Mesenchymal stem cell (in vitro differentiated cells and primary cell): ENCODE measurements at regions not wholly inside any gene's neighbourhood (a gene's known extent, or its start where the extent isn't known, plus 50 kb on each side); places are given as distances from the start of the nearest gene placed in this dataset.

Experiments used
- DNase-seq: peaks from one replicate; pipeline ENCODE4 v3.0.0-alpha.2; 2013
- H2AFZ ChIP-seq: one replicate; pipeline ENCODE4 v1.6.1; 2013; ENCODE audit warnings: low read depth, mild to moderate bottlenecking, control low read depth, inconsistent platforms, low read length, moderate library complexity
- H2AK5ac ChIP-seq: 2 replicates; pipeline ENCODE4 v1.6.1; 2013; ENCODE audit warnings: low read length, moderate library complexity, mild to moderate bottlenecking, inconsistent platforms; ENCODE audit not compliant: severe bottlenecking
- H2BK120ac ChIP-seq: one replicate; pipeline ENCODE4 v1.6.1; 2013; ENCODE audit warnings: low read depth, mild to moderate bottlenecking, inconsistent platforms, low read length, moderate library complexity
- H2BK12ac ChIP-seq, 2 experiments: one replicate each; pipeline ENCODE4 v1.6.1; 2013; ENCODE audit warnings: inconsistent platforms in 2 of 2, low read length in 2 of 2, mild to moderate bottlenecking in 2 of 2, moderate library complexity in 2 of 2, control low read depth in 1 of 2
- H2BK15ac ChIP-seq: one replicate; pipeline ENCODE4 v1.6.1; 2013; ENCODE audit warnings: mild to moderate bottlenecking, low read depth, inconsistent platforms; ENCODE audit not compliant: poor library complexity, severe bottlenecking
- H2BK5ac ChIP-seq: 2 replicates; pipeline ENCODE4 v1.6.1; 2013; ENCODE audit warnings: low read depth, mild to moderate bottlenecking, low read length, control low read depth, inconsistent platforms; ENCODE audit not compliant: poor library complexity, severe bottlenecking
- H3K14ac ChIP-seq, 2 experiments: one replicate each; pipeline ENCODE4 v1.6.1; 2013; ENCODE audit warnings: inconsistent platforms in 2 of 2, low read length in 2 of 2, control low read depth in 1 of 2, mild to moderate bottlenecking in 1 of 2, moderate library complexity in 1 of 2
- H3K18ac ChIP-seq, 2 experiments: one replicate each; pipeline ENCODE4 v1.6.1; 2013; ENCODE audit warnings: inconsistent platforms in 2 of 2, low read length in 2 of 2, control low read depth in 1 of 2, low read depth in 1 of 2, mild to moderate bottlenecking in 1 of 2
- H3K23ac ChIP-seq, 2 experiments: one replicate each; pipeline ENCODE4 v1.6.1; 2013; ENCODE audit warnings: inconsistent platforms in 2 of 2, low read length in 2 of 2, mild to moderate bottlenecking in 2 of 2, moderate library complexity in 2 of 2, control low read depth in 1 of 2
- H3K27ac ChIP-seq: 2 replicates; pipeline ENCODE4 v1.5.1; 2013; ENCODE audit warnings: mild to moderate bottlenecking, moderate library complexity, low read length, control low read depth, inconsistent platforms; ENCODE audit not compliant: poor library complexity, severe bottlenecking
- H3K27me3 ChIP-seq, 2 experiments: 2 replicates each; pipeline versions ENCODE4 v1.6.1 to v1.7.0; 2013; ENCODE audit warnings: low read length in 2 of 2, mild to moderate bottlenecking in 2 of 2, moderate library complexity in 2 of 2, control low read depth in 1 of 2, inconsistent platforms in 1 of 2; ENCODE audit not compliant: control insufficient read depth in 1 of 2, insufficient read depth in 1 of 2
- H3K36me3 ChIP-seq, 2 experiments: 2 replicates each; pipeline versions ENCODE4 v1.6.1 to v1.7.0; 2013; ENCODE audit warnings: low read length in 2 of 2, control low read depth in 1 of 2, inconsistent platforms in 1 of 2, low read depth in 1 of 2, mild to moderate bottlenecking in 1 of 2; ENCODE audit not compliant: insufficient read depth in 2 of 2, control insufficient read depth in 1 of 2
- H3K4ac ChIP-seq, 2 experiments: one replicate each; pipeline ENCODE4 v1.6.1; 2013; ENCODE audit warnings: inconsistent platforms in 2 of 2, low read length in 2 of 2, mild to moderate bottlenecking in 2 of 2, moderate library complexity in 2 of 2, control low read depth in 1 of 2, low read depth in 1 of 2
- H3K4me1 ChIP-seq: 2 replicates; pipeline ENCODE4 v1.6.1; 2013; ENCODE audit warnings: low read depth, low read length, control low read depth; ENCODE audit not compliant: control insufficient read depth, insufficient read depth
- H3K4me2 ChIP-seq: 2 replicates; pipeline ENCODE4 v1.6.1; 2013; ENCODE audit warnings: low read length, mild to moderate bottlenecking, inconsistent platforms; ENCODE audit not compliant: poor library complexity, severe bottlenecking
- H3K4me3 ChIP-seq, 2 experiments: 2 replicates each; pipeline versions ENCODE4 v1.5.1 to v1.7.0; 2013; ENCODE audit warnings: low read length in 2 of 2, mild to moderate bottlenecking in 2 of 2, control low read depth in 1 of 2, low read depth in 1 of 2; ENCODE audit not compliant: insufficient read depth in 1 of 2
- H3K79me1 ChIP-seq: replicated peaks from 2 replicates; pipeline ENCODE4 v1.6.1; 2013; ENCODE audit warnings: mild to moderate bottlenecking, control low read depth, low read length, inconsistent platforms; ENCODE audit not compliant: poor library complexity, severe bottlenecking
- H3K9ac ChIP-seq: 2 replicates; pipeline ENCODE4 v1.7.0; 2013; ENCODE audit warnings: mild to moderate bottlenecking, low read length, moderate library complexity
- H3K9me3 ChIP-seq: 2 replicates; pipeline ENCODE4 v1.7.0; 2013; ENCODE audit warnings: mild to moderate bottlenecking, low read length; ENCODE audit not compliant: control insufficient read depth
- H4K8ac ChIP-seq: one replicate; pipeline ENCODE4 v1.6.1; 2013; ENCODE audit warnings: inconsistent platforms, mild to moderate bottlenecking, low read length, moderate library complexity
- H4K91ac ChIP-seq: one replicate; pipeline ENCODE4 v1.6.1; 2013; ENCODE audit warnings: mild to moderate bottlenecking, low read length, inconsistent platforms
- WGBS: methylation state at CpG from one replicate; pipeline ENCODE4 v1.1.7; 2013; ENCODE audit warnings: mixed read lengths; 5-methylcytosine and 5-hydroxymethylcytosine counted together

DNA sequence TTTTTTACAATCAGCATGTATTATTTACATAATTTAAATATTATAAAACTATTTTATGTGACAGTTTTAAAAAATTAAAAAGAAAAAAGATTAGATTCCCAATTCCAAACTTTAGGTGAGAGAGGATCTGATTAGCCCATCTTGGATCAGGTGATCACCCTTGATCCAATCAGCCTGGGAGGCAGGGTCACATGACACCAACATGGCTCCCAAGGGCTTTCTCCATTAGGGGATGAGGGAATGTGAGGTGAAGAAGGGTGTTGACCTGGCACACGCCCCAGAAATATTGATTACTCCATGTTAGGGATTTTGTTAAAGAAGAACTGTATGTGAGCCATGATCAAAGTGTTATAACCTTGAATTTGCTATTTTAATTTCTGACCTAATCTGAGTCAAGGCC, 225.4 kb downstream of the RBM19 start:
- Histone ChIP-seq H3K9ac (no peak overlapping the region), H4K8ac (no peak overlapping the region), H3K4me1 (no peaks in the 10 kb centered on the region), H3K23ac (no peak overlapping the region), H2AFZ (no peak overlapping the region), H3K4me2 (no peak overlapping the region), H2BK15ac (no peak overlapping the region), H4K91ac (no peak overlapping the region), H2BK12ac (no peak overlapping the region), H2AK5ac (no peak overlapping the region), H3K27me3 (peaks cover 11 to 73% of the 10 kb centered on the region in 2 experiments), H3K14ac (no peak overlapping the region), H3K79me1 (no peaks in the 10 kb centered on the region), H3K36me3 (no peaks in the 10 kb centered on the region), H3K9me3 (no peaks in the 10 kb centered on the region), H2BK5ac (no peak overlapping the region), H2BK120ac (no peak overlapping the region), H3K27ac (no peak overlapping the region), H3K18ac (no peak overlapping the region), H3K4ac (no peak overlapping the region), H3K4me3 (no peak overlapping the region)
- DNase-seq, result no peak
- WGBS, result 62% methylated on average over 1 of the region's 1 CpG

DNA sequence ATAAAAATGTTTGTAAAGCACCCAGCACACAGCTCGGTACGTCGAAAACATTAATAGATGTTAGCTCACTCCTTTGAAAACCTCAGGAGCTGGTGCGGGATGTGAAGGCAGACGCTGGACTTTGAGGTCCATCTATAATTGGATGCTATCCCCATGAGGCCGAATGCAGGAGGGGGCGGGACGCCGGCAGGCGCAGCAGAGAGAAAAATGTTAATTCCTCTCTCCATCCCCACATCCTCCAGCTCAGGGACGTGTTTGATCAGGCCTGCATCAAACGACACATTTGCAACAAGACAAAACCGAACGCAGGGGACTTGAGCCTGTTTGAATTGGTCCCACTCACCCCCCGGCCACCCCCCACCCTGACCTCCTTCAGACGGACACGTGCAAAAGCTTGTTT, 231.0 kb downstream of the RBM19 start:
- no peak for DNase-seq
- no peak overlapping the region for H2BK5ac ChIP-seq
- H4K8ac ChIP-seq, result no peak overlapping the region
- H3K4ac ChIP-seq, result no peak overlapping the region
- 50% methylated on average over 15 of the region's 17 CpGs for whole genome bisulfite sequencing
- H2BK15ac ChIP-seq, result no peak overlapping the region
- no peaks in the 10 kb centered on the region for H3K79me1 ChIP-seq
- no peak overlapping the region for H3K4me2 ChIP-seq
- no peaks in the 10 kb centered on the region for H3K9me3 ChIP-seq
- no peaks in the 10 kb centered on the region for H3K4me1 ChIP-seq
- no peak overlapping the region for H3K14ac ChIP-seq
- no peaks in the 10 kb centered on the region for H3K36me3 ChIP-seq
- no peak overlapping the region for H3K9ac ChIP-seq
- H2AFZ ChIP-seq, result no peak overlapping the region
- H2AK5ac ChIP-seq, result no peak overlapping the region
- H3K27ac ChIP-seq, result no peak overlapping the region
- no peak overlapping the region for H3K4me3 ChIP-seq
- H3K23ac ChIP-seq, result no peak overlapping the region
- H3K27me3 ChIP-seq, result peaks cover 0 to 71% of the 10 kb centered on the region in 2 experiments
- H2BK120ac ChIP-seq, result no peak overlapping the region
- H2BK12ac ChIP-seq, result no peak overlapping the region
- H3K18ac ChIP-seq, result no peak overlapping the region
- no peak overlapping the region for H4K91ac ChIP-seq

DNA sequence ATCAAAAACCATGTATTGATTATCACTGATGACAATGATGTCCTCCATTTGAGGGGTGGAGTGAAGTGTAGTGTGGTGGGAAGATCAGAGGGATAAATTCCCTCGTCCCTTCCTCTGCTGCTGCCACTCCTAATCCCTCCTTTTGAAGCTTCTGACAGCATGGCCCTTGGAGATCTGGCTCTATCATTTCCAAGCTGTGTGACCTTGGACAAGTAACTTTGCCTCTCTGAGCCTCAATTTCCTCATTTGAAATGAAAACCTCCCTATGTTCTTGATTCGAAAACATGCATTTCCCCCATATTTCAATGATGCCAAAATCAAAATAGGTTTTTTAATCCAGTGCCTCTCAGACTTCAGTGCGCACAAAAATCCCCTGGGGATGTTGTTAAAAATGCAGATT, 231.6 kb downstream of the RBM19 start:
- Histone ChIP-seq H3K4me1 (no peaks in the 10 kb centered on the region), H3K4ac (no peak overlapping the region), H3K9me3 (no peaks in the 10 kb centered on the region), H4K8ac (no peak overlapping the region), H2BK15ac (no peak overlapping the region), H3K79me1 (no peaks in the 10 kb centered on the region), H3K4me2 (no peak overlapping the region), H2BK12ac (no peak overlapping the region), H3K36me3 (no peaks in the 10 kb centered on the region), H3K18ac (no peak overlapping the region), H4K91ac (no peak overlapping the region), H2AFZ (no peak overlapping the region), H3K4me3 (no peak overlapping the region), H3K23ac (no peak overlapping the region), H3K9ac (no peak overlapping the region), H3K27me3 (peaks cover 0 to 71% of the 10 kb centered on the region in 2 experiments), H3K14ac (no peak overlapping the region), H2AK5ac (no peak overlapping the region), H2BK120ac (no peak overlapping the region), H2BK5ac (no peak overlapping the region), H3K27ac (no peak overlapping the region)
- WGBS, result 75% methylated on average over 1 of the region's 3 CpGs
- DNase-seq, result no peak

- H2AFZ ChIP-seq, result no peak overlapping the region
- no peak overlapping the region for H2BK5ac ChIP-seq
- no peak overlapping the region for H4K8ac ChIP-seq
- H2BK15ac ChIP-seq, result no peak overlapping the region
- H3K27me3 ChIP-seq, result peaks cover 0 to 70% of the 10 kb centered on the region in 2 experiments
- WGBS, result 65% methylated on average over 3 of the region's 4 CpGs
- no peak overlapping the region for H3K4ac ChIP-seq
- no peaks in the 10 kb centered on the region for H3K4me1 ChIP-seq
- no peaks in the 10 kb centered on the region for H3K79me1 ChIP-seq
- H3K36me3 ChIP-seq, result no peaks in the 10 kb centered on the region
- no peak overlapping the region for H3K14ac ChIP-seq
- H3K27ac ChIP-seq, result no peak overlapping the region
- no peak overlapping the region for H3K18ac ChIP-seq
- H2AK5ac ChIP-seq, result no peak overlapping the region
- H3K4me2 ChIP-seq, result no peak overlapping the region
- H3K9ac ChIP-seq, result no peak overlapping the region
- no peak overlapping the region for H2BK12ac ChIP-seq
- no peak overlapping the region for H2BK120ac ChIP-seq
- no peaks in the 10 kb centered on the region for H3K9me3 ChIP-seq
- no peak overlapping the region for H3K4me3 ChIP-seq
- H3K23ac ChIP-seq, result no peak overlapping the region
- DNase-seq, result no peak
- H4K91ac ChIP-seq, result no peak overlapping the region
These were observed 233.2 kb downstream of the RBM19 start for GRCh38 chr12:113732916-113733315.
